ENCODE measurements at regions not wholly inside any gene's neighbourhood (a gene's known extent, or its start where the extent isn't known, plus 50 kb on each side); places are given as distances from the start of the nearest gene placed in this dataset.

DNA sequence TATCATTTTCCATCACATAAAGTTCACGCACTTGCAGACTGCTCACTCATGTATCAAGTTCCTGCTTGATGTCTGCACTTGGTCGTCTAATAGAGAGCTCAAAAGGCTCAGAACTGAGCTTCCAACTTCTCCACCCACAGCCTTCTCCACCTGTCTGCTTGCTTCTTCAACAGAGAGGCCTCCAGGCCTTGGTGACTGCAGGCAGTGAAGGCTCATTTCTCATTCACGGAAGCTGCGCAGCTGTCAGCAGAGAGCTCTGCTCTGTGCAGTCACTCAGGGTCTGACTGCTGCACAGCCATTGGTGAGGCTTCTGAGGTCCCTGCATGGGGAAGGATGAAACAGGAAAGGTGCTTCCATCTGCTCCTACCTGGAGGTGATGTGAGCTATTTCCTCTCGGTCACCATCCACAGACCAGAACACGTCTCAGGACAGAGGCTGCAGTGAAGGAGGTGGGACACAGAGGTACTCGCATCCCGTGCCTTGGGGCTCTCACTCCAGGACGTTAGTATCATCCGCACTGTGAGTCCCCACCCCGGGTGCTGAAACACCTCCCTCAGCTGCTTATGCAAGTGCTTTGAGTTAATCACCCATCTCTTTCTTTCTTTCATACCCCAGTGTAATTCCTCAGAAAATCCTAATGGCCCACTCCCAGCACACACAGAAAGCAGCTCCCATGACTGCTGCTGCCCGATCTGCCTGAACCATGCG lies 126.2 kb downstream of the TMEM18 start:
- no peak overlapping the region for H3K4me3 ChIP-seq (replicated peaks; ENCODE audit: low read depth, low read length)
- TF ChIP-seq, protein P1, sequence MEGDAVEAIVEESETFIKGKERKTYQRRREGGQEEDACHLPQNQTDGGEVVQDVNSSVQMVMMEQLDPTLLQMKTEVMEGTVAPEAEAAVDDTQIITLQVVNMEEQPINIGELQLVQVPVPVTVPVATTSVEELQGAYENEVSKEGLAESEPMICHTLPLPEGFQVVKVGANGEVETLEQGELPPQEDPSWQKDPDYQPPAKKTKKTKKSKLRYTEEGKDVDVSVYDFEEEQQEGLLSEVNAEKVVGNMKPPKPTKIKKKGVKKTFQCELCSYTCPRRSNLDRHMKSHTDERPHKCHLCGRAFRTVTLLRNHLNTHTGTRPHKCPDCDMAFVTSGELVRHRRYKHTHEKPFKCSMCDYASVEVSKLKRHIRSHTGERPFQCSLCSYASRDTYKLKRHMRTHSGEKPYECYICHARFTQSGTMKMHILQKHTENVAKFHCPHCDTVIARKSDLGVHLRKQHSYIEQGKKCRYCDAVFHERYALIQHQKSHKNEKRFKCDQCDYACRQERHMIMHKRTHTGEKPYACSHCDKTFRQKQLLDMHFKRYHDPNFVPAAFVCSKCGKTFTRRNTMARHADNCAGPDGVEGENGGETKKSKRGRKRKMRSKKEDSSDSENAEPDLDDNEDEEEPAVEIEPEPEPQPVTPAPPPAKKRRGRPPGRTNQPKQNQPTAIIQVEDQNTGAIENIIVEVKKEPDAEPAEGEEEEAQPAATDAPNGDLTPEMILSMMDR (IDR thresholded peaks at IDR 0.05; ENCODE audit: low read length, missing control alignments) = no peak
- DNase-seq (ENCODE audit: low read depth) = no peak

DNA sequence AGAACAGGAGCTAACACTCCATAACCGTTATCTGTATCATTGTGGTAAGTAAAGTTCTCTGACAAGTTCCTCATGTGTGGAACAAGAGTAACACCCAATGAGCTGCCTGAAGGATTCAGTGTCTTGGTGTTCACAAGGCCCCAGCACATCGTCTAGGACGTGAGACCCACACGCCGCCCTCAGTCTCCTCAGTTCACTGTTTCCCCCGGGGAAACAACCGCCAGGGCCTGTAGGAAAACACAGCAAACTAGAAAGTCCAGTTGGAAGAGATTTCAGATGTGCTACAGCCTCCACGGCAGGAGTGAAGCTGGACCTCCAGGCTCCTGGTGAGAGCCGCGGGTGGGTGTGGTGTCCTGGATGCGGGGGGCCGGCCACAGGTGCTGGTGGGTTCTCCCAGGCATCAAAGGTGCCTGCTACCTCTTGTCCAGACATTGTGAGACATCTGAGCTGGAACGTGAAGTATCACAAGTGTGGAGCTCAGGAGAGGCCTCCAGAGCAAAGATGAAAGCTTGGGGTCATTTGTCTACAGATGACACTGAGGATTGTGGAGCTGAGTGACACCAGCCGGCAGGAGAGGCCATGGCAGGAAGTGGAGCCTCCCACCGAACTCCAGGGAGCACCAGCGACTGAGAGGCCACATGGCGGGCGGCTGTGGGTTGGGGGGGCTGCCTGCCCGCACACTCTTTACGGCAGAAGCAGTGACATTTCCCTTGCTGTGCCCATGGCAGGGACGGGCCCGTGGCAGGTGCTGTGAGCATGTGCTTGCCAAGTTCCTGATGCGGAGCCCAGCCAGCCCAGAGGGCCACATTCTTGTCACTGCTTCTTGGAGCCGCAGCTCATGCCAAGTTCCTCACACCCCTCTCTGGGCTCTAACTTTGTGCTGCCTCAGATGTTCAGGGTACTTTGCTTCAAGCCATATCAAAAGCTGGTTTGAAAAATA lies 131.2 kb downstream of the TMEM18 start:
- TF ChIP-seq, protein P1 (IDR thresholded peaks at IDR 0.05; ENCODE audit: low read length, missing control alignments) = no peak
- no peak overlapping the region for H3K4me3 ChIP-seq (replicated peaks; ENCODE audit: low read depth, low read length)
- no peak for DNase-seq (ENCODE audit: low read depth)

DNA sequence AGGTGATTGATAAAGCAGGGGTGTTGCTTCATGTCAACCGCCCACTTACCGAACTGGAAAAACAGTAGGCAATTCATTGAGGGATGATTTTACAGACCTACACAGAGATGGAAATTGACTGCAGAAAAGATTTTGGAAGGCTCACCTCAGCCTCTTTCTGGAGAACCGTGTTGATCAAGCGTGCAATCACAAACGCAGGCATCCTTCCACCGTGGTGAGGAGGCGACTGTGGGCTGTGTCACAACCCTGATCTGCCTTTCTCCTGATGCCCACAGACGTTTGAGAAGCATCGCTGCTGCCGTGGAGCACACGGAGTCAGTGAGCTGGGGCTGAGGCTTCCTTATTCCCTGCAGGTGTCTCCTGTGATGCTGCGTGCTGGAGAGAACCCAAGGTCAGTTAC lies 132.0 kb downstream of the TMEM18 start:
- TF ChIP-seq, protein P1 (IDR thresholded peaks at IDR 0.05; ENCODE audit: low read length, missing control alignments) = no peak
- no peak overlapping the region for H3K4me3 ChIP-seq (replicated peaks; ENCODE audit: low read depth, low read length)
- DNase-seq (ENCODE audit: low read depth) = no peak

DNA sequence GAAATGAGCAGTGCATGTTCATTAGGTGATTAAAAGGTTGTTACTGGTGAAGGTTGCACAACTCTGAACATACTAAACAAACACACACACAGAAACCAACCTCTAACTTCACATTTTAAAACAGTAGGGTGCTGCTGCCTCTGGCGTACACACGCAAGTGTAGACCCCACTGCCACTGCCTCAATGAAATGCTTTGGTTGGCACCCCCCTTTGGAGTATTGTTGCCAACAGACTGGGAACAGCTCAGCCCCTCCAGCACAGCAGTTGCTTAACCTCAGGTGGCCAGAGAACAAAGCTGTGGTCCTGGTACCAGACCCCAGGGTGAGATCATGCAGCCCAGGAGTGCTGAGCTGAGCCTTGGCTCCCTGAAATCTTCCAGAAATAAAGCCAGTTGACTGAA lies 138.6 kb downstream of the TMEM18 start:
- TF ChIP-seq, protein P1 (IDR thresholded peaks at IDR 0.05; ENCODE audit: low read length, missing control alignments) = no peak
- no peak for DNase-seq (ENCODE audit: low read depth)
- H3K4me3 ChIP-seq (replicated peaks; ENCODE audit: low read depth, low read length) = no peak overlapping the region

DNA sequence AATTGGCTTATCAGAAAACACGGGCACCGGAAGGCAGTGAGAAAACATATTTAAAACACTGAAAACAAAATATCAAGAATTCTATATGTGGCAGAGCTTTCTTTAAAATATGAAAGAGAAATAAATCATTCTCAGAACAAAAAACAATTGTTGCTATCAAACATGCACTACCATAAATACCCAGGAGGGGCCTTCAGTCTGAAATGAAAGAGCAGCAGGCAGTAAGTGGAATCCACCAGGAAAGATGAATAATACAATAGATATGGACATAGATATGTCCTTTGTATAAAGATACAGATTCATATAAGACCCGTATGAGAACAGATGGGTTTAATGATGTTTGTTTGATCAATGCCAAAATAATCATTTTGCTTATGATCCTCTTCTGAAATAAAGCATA lies 142.0 kb downstream of the TMEM18 start:
- DNase-seq (ENCODE audit: low read depth) = no peak
- no peak overlapping the region for H3K4me3 ChIP-seq (replicated peaks; ENCODE audit: low read depth, low read length)
- TF ChIP-seq, protein P1 (IDR thresholded peaks at IDR 0.05; ENCODE audit: low read length, missing control alignments) = no peak

DNA sequence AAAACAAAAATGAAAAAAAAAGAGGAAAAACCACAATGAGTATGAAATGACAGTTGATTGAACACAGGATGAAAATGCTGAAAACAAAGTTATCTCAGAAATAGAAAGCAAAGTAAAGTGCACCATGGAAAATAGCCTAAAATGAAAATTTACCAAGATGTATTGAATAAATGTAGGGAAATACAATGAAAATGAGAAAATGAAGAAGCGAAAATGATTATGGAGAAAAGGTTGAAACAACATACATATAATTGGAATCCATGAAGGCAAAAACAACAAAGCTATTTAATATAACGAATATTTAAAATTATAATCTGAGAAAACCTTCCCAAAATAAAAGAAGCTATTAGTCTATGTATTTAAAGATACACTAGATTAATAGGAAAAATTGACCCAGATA lies 147.4 kb downstream of the TMEM18 start:
- TF ChIP-seq, protein P1 (IDR thresholded peaks at IDR 0.05; ENCODE audit: low read length, missing control alignments) = no peak
- no peak overlapping the region for H3K4me3 ChIP-seq (replicated peaks; ENCODE audit: low read depth, low read length)
- no peak for DNase-seq (ENCODE audit: low read depth)

Measured in fibroblast of pulmonary artery (primary cell).